GM12878 (cell line): ENCODE measurements at regions not wholly inside any gene's neighbourhood (a gene's known extent, or its start where the extent isn't known, plus 50 kb on each side); places are given as distances from the start of the nearest gene placed in this dataset.

Experiments used
- CHD1 ChIP-seq: IDR thresholded peaks from 2 replicates; pipeline ENCODE4 v1.6.1; 2012; ENCODE audit warnings: low read depth, low read length, improper control_type of control experiment
- ESRRA ChIP-seq: IDR thresholded peaks from 2 replicates; pipeline ENCODE4 v1.6.1; 2012; ENCODE audit warnings: mild to moderate bottlenecking, low read length, improper control_type of control experiment
- GABPA ChIP-seq: IDR thresholded peaks from 2 replicates; pipeline ENCODE4 v1.6.1; 2014; ENCODE audit warnings: antibody characterized with exemption, low read depth, mild to moderate bottlenecking, inconsistent platforms
- GATAD2B ChIP-seq: fragments of 450-650 bp; conservative IDR thresholded peaks from 2 replicates; pipeline ENCODE4 v1.6.1; 2017; ENCODE audit warnings: low read depth, mild to moderate bottlenecking, moderate library complexity
- MTA2 ChIP-seq: fragments of 450-650 bp; IDR thresholded peaks from 2 replicates; pipeline ENCODE4 v1.6.1; 2016; ENCODE audit warnings: low read depth, mild to moderate bottlenecking, moderate library complexity
- MXI1 ChIP-seq: fragments of 150-350 bp; IDR thresholded peaks from 2 replicates; pipeline ENCODE4 v1.6.1; 2011; ENCODE audit warnings: low read depth, mild to moderate bottlenecking, inconsistent platforms, low read length, improper control_type of control experiment
- POLR2A ChIP-seq: IDR thresholded peaks from 2 replicates; pipeline ENCODE4 v1.6.1; 2011; ENCODE audit warnings: low read depth, mild to moderate bottlenecking, low read length
- RFX5 ChIP-seq: IDR thresholded peaks from 2 replicates; pipeline ENCODE4 v1.6.1; 2011; ENCODE audit warnings: low read depth, low read length, improper control_type of control experiment
- SIN3A ChIP-seq: IDR thresholded peaks from 2 replicates; pipeline ENCODE4 v1.6.1; 2012; ENCODE audit warnings: low read depth, low read length, improper control_type of control experiment
- SP1 ChIP-seq: IDR thresholded peaks from one replicate; pipeline ENCODE4 v1.6.1; 2011; ENCODE audit warnings: low read depth, low read length
- TBL1XR1 ChIP-seq: IDR thresholded peaks from 2 replicates; pipeline ENCODE4 v1.6.1; 2012; ENCODE audit warnings: low read depth, low read length, improper control_type of control experiment
- TF ChIP-seq, protein P1 (sequence below), 3 experiments: IDR thresholded peaks in 2 of 3; conservative IDR thresholded peaks in 1 of 3; 2 replicates each; pipeline ENCODE4 v1.5.1; 2011; ENCODE audit warnings: low read depth in 3 of 3, low read length in 3 of 3, mild to moderate bottlenecking in 3 of 3, control low read depth in 2 of 3, moderate library complexity in 2 of 3, inconsistent platforms in 1 of 3, mixed read lengths in 1 of 3; ENCODE audit not compliant: control insufficient read depth in 2 of 3, insufficient read depth in 1 of 3; ENCODE audit errors: extremely low read depth in 1 of 3
- TF ChIP-seq, protein P2 (sequence below): fragments of 450-650 bp; IDR thresholded peaks from 2 replicates; pipeline ENCODE4 v1.6.1; 2016; ENCODE audit warnings: mild to moderate bottlenecking
- TF ChIP-seq, protein P3 (sequence below): fragments of 450-650 bp; IDR thresholded peaks from 2 replicates; pipeline ENCODE4 v1.6.1; 2017; ENCODE audit warnings: mild to moderate bottlenecking, low read depth, inconsistent platforms; ENCODE audit not compliant: poor library complexity, severe bottlenecking

GRCh38 chr3:166444336-166444735 lies 607.1 kb upstream of the BCHE start:
- TF ChIP-seq GABPA (no peak), SIN3A (no peak), SP1 (no peak), POLR2A (no peak), MXI1 (no peak), RFX5 (no peak), GATAD2B (no peak), MTA2 (no peak), ESRRA (no peak), CHD1 (no peak), TBL1XR1 (no peak)
- TF ChIP-seq, protein P1, sequence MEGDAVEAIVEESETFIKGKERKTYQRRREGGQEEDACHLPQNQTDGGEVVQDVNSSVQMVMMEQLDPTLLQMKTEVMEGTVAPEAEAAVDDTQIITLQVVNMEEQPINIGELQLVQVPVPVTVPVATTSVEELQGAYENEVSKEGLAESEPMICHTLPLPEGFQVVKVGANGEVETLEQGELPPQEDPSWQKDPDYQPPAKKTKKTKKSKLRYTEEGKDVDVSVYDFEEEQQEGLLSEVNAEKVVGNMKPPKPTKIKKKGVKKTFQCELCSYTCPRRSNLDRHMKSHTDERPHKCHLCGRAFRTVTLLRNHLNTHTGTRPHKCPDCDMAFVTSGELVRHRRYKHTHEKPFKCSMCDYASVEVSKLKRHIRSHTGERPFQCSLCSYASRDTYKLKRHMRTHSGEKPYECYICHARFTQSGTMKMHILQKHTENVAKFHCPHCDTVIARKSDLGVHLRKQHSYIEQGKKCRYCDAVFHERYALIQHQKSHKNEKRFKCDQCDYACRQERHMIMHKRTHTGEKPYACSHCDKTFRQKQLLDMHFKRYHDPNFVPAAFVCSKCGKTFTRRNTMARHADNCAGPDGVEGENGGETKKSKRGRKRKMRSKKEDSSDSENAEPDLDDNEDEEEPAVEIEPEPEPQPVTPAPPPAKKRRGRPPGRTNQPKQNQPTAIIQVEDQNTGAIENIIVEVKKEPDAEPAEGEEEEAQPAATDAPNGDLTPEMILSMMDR (IDR thresholded peaks at IDR 0.05 in 2 of 3, conservative IDR thresholded peaks at IDR 0.05 in 1 of 3; ENCODE audit: control insufficient read depth in 2 of 3, extremely low read depth in 1 of 3, insufficient read depth in 1 of 3, low read depth in 3 of 3, low read length in 3 of 3): no peak
- TF ChIP-seq, protein P2, sequence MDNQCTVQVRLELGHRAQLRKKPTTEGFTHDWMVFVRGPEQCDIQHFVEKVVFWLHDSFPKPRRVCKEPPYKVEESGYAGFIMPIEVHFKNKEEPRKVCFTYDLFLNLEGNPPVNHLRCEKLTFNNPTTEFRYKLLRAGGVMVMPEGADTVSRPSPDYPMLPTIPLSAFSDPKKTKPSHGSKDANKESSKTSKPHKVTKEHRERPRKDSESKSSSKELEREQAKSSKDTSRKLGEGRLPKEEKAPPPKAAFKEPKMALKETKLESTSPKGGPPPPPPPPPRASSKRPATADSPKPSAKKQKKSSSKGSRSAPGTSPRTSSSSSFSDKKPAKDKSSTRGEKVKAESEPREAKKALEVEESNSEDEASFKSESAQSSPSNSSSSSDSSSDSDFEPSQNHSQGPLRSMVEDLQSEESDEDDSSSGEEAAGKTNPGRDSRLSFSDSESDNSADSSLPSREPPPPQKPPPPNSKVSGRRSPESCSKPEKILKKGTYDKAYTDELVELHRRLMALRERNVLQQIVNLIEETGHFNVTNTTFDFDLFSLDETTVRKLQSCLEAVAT: no peak
- TF ChIP-seq, protein P3, sequence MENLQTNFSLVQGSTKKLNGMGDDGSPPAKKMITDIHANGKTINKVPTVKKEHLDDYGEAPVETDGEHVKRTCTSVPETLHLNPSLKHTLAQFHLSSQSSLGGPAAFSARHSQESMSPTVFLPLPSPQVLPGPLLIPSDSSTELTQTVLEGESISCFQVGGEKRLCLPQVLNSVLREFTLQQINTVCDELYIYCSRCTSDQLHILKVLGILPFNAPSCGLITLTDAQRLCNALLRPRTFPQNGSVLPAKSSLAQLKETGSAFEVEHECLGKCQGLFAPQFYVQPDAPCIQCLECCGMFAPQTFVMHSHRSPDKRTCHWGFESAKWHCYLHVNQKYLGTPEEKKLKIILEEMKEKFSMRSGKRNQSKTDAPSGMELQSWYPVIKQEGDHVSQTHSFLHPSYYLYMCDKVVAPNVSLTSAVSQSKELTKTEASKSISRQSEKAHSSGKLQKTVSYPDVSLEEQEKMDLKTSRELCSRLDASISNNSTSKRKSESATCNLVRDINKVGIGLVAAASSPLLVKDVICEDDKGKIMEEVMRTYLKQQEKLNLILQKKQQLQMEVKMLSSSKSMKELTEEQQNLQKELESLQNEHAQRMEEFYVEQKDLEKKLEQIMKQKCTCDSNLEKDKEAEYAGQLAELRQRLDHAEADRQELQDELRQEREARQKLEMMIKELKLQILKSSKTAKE: no peak
